SJCRH30 (cell line): ENCODE measurements at regions not wholly inside any gene's neighbourhood (a gene's known extent, or its start where the extent isn't known, plus 50 kb on each side); places are given as distances from the start of the nearest gene placed in this dataset.

Experiments
- DNase-seq, 2 experiments: peaks; one replicate each; pipeline ENCODE4 v3.0.0-alpha.2; 2015 to 2020
- H3K27ac ChIP-seq: fragments of 250-450 bp; sonication (Bioruptor Pico); 2 replicates; pipeline ENCODE4 v1.5.1; 2020; ENCODE audit warnings: mild to moderate bottlenecking, moderate library complexity
- H3K27me3 ChIP-seq: fragments of 250-450 bp; sonication (Bioruptor Pico); 2 replicates; pipeline ENCODE4 v1.5.1; 2020; ENCODE audit warnings: mild to moderate bottlenecking, moderate library complexity
- H3K36me3 ChIP-seq: fragments of 250-450 bp; sonication (Bioruptor Pico); 2 replicates; pipeline ENCODE4 v1.5.1; 2020; ENCODE audit warnings: mild to moderate bottlenecking, moderate library complexity
- H3K4me1 ChIP-seq: fragments of 250-450 bp; sonication (Bioruptor Pico); 2 replicates; pipeline ENCODE4 v1.5.1; 2020; ENCODE audit warnings: mild to moderate bottlenecking, moderate library complexity
- H3K4me3 ChIP-seq: fragments of 250-450 bp; sonication (Bioruptor Pico); 2 replicates; pipeline ENCODE4 v1.5.1; 2020; ENCODE audit warnings: mild to moderate bottlenecking, moderate library complexity
- H3K9me3 ChIP-seq: fragments of 250-450 bp; sonication (Bioruptor Pico); replicated peaks from 2 replicates; pipeline ENCODE4 v1.5.1; 2020; ENCODE audit warnings: mild to moderate bottlenecking, moderate library complexity

DNA sequence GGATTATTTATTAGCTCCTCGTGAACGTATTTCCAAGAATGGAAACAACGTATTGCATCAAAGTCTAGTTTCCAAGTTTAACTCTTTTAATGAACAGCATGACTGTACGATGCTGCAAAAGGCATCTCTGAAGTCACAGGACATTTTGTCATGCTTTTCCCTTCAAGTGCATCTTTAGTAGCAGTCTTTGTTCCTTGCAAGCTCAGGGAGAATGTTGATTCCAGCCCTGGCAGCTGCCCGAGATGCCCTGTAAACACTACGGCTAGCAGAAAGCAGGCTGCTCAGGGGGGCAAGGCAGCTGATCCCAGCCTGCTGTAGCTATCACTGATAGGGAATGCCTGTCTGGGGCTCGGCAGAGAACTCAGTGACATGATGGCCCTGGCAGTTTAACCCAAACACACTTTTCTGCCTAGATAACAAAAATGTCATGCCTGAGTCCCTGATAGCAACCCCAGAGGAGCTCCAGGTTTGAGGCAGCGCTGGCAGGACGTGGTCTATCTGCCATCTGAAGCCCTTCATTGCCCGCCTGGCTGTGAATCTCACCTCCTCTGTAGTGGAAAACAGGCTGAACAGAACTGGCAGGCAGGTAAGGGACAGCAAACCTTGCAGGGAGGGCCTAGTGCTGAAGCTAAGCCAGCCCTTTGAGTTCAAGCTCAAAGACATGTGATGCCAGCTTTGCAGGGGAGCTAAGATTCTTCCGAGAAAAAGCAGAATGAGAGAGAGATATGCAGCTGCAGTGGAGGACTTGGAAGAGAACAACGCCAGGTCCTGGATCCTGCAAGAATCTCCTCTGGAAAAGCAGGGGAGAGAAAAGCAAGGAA lies 264.6 kb downstream of the SNX10 start:
- no peak overlapping the region for H3K4me3 ChIP-seq
- no peaks in the 10 kb centered on the region for H3K36me3 ChIP-seq
- H3K27me3 ChIP-seq = no peaks in the 10 kb centered on the region; the same call in 1 of the 2 replicates
- DNase-seq = no peak
- no peaks in the 10 kb centered on the region for H3K9me3 ChIP-seq
- no peaks in the 10 kb centered on the region for H3K4me1 ChIP-seq
- no peak overlapping the region for H3K27ac ChIP-seq

DNA sequence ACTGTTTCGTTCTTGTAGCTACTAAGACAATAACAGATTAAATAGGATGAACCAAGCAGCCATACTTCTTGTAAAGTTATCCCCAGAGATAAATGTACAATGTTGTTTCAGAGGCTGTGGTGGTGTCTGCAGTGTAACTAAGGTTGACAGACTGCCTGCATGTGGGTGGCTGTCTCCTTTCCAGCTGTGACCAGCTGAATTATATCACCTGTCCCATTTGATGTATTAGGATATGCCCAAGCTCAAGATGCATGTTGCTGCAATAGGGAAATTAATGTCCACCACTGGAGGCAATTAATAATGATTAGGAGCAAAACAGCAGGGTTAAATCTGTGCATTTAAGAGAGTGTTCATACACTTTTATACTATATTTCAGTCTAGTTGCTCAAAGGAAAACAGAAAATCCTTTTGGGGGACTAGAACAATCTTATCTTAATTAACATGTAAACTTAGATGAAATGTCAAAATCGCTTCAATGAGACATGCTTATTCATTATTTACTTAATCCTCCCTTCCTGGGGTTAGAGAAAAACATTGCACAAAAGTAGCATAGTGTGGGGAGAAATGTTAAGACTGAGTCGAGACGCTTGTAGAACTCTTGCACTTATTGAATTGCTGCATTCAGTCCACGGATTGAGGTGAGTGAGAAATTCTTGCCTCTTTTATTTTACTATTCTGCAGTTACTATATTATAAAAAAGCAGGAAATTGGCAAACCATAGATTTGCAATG lies 269.0 kb downstream of the SNX10 start:
- no peaks in the 10 kb centered on the region for H3K36me3 ChIP-seq
- H3K9me3 ChIP-seq = no peaks in the 10 kb centered on the region
- H3K4me3 ChIP-seq = no peak overlapping the region
- DNase-seq = no peak
- H3K4me1 ChIP-seq = no peaks in the 10 kb centered on the region
- no peaks in the 10 kb centered on the region; the same call in 1 of the 2 replicates for H3K27me3 ChIP-seq
- no peak overlapping the region for H3K27ac ChIP-seq

DNA sequence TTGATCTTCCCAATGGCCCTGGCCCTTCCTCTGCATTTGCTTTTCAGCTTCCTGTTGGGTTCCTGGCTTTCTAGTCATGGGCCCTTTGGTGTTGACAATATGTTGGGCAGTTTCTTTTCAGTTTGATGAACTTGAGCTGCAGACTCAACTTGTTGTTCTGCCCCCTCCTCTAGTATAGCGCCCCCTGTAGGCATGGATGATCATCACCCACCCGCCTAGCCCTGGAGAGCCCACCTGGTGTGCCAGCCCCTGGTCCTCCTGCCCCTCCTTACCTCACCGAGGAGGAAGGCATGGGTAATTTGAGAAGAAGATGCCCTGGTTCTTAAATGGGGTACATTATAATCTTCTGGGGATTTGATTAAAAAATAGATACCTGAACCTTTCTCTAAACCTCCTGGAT lies 271.2 kb downstream of the SNX10 start:
- Histone ChIP-seq H3K4me1 (no peaks in the 10 kb centered on the region), H3K27ac (no peak overlapping the region), H3K4me3 (no peak overlapping the region), H3K36me3 (no peaks in the 10 kb centered on the region), H3K9me3 (no peaks in the 10 kb centered on the region), H3K27me3 (no peaks in the 10 kb centered on the region)
- DNase-seq = no peak

DNA sequence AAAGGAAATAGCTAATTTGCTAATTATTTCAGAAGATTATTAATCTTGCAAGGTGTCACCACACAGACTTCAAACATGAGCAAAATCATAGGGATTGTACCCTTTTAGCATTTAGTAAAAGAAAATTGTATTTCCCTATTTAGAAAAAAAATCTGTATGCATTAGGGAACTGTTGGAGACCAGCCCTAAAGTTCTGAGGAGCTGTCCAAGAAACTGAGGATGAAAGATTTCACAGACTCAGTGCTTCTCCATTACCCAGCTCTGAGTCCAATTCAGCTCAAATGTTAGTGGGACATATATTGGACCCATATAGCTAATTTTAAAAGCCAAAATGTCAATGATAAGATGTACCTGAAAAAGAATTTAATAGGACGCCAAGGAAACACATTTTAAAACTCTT lies 271.7 kb downstream of the SNX10 start:
- Histone ChIP-seq H3K27ac (no peak overlapping the region), H3K27me3 (no peaks in the 10 kb centered on the region), H3K4me1 (no peaks in the 10 kb centered on the region), H3K36me3 (no peaks in the 10 kb centered on the region), H3K9me3 (no peaks in the 10 kb centered on the region), H3K4me3 (no peak overlapping the region)
- no peak for DNase-seq

DNA sequence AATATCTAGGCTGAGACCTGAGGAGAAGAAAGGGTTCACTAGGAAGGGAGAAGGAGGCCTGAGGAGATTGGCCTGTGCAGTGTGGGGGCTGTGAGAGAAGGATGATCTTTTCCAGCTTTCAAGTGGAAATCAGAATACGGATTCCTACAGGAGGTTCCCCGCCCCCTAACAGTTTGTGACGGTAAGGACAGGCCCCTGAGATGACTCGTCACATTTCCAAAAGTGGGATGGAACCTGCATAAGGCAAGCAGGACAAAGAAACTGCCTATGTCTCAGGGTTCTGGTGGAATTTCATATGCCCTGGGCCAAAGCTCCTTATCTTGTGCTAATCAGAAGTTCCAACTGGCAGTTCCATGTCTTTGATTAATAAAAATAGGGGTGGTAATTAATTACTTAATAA lies 275.6 kb downstream of the SNX10 start:
- H3K4me3 ChIP-seq = no peak overlapping the region
- no peak for DNase-seq
- no peak overlapping the region for H3K27ac ChIP-seq
- no peaks in the 10 kb centered on the region for H3K4me1 ChIP-seq
- H3K27me3 ChIP-seq = no peaks in the 10 kb centered on the region
- H3K9me3 ChIP-seq = peaks cover 4% of the 10 kb centered on the region
- H3K36me3 ChIP-seq = no peaks in the 10 kb centered on the region

DNA sequence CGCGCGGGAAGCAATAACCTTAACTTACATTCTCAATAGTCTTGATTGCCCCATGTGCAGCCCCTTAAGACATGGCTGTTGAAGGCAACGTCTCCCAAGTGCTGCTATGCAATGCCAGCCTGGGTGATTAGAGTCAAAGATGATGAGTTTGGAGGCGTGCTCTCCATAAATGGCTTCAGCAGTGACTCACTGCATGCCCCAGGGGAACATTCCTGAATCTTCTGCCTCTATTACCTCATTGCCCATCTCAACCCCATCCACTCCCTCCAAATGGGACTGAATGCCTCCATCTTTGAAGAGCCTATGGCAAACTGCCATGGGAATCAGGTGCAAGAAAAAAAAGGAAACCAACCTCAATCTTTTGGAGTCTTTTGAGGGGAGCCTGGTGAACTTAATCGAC lies 282.8 kb downstream of the SNX10 start:
- DNase-seq = peak; percentile 9 to 12
- H3K4me3 ChIP-seq = no peak overlapping the region
- no peaks in the 10 kb centered on the region; the same call in 1 of the 2 replicates for H3K4me1 ChIP-seq
- no peaks in the 10 kb centered on the region for H3K36me3 ChIP-seq
- H3K27me3 ChIP-seq = no peaks in the 10 kb centered on the region; the same call in 1 of the 2 replicates
- H3K9me3 ChIP-seq = peaks cover 4% of the 10 kb centered on the region
- no peak overlapping the region for H3K27ac ChIP-seq

DNA sequence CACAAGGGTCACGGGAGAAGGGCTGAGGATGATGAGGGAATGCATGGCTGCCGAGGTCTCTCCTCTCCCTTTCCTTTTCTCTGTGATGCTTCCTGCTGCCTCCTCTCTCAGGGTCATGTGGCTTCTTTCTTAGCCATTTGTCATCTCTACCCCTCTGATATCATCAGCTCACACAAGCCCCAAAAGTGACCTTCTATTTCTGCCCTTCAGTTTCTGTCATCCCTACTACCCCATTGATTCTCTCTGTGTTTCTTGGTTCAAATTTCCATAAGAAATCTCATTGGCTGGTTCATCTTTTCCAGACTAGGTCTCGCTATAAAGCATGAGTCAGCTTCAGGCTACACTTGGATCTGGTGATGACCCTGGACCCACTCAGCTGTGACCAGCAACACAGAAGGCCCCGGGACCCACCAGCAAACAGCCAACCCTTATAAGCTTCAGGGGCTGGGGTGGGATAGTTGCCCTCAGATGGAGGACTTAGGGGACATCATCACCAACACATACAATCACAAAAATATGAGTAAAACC lies 284.3 kb downstream of the SKAP2 start:
- DNase-seq = peak in 1 of 2 experiments; percentile 40
- H3K4me1 ChIP-seq = peaks cover 14% of the 10 kb centered on the region
- no peaks in the 10 kb centered on the region for H3K36me3 ChIP-seq
- H3K27ac ChIP-seq = peak overlapping the region; percentile 47
- no peaks in the 10 kb centered on the region for H3K9me3 ChIP-seq
- no peak overlapping the region for H3K4me3 ChIP-seq
- H3K27me3 ChIP-seq = no peaks in the 10 kb centered on the region

DNA sequence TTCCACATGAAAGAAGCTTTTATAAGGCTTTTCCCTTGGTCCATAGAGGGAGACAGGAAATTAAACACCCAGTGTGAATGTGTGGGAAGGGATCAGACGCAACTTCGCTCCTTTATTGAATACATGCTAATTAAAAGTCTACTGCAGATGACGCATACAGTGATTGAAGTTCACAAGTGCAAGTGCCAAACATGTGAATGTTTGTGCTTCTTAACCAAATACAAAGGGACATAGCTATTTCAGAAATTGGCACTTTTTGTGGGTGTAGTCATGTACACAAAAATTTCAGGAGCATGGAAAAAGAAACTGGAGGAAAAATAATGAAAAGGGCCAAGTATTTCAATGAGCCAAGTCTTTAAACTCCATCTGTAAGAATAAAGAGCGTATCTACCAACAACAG lies 283.7 kb downstream of the SKAP2 start:
- peak; percentile 20 to 58 for DNase-seq
- peaks cover 14% of the 10 kb centered on the region for H3K4me1 ChIP-seq
- no peaks in the 10 kb centered on the region for H3K9me3 ChIP-seq
- H3K4me3 ChIP-seq = no peak overlapping the region; the same call in 1 of the 2 replicates
- H3K36me3 ChIP-seq = no peaks in the 10 kb centered on the region
- no peaks in the 10 kb centered on the region for H3K27me3 ChIP-seq
- H3K27ac ChIP-seq = peak overlapping the region; percentile 47

DNA sequence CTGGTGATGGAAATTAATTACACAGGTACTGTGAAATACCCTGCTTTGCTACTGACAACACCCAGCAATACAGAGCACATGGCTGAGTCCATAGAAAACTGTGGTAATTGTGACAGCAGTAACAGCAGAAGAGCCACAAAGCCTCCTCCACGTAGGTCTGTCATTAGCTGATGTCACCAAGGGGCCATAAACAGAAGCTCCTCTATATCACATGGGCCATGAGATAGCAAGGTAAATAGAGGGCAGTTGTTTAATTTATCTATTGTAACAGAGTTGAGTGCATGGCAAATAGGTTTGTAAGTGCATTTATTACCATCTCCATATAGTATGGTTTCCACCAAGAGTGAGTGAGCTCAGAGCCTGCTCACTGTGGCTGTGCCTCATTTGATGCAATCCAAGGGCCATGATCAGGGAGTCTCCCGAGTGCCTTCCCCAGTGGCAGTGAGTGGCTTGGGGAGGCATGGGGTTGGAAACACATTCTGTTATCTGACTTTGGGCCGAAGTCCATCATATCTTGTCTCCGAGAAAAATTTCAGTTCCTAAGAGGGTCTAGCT lies 281.2 kb downstream of the SKAP2 start:
- Histone ChIP-seq H3K27me3 (peaks cover 5% of the 10 kb centered on the region; the same call in 1 of the 2 replicates), H3K27ac (no peak overlapping the region), H3K9me3 (no peaks in the 10 kb centered on the region), H3K4me1 (peaks cover 14% of the 10 kb centered on the region), H3K4me3 (no peak overlapping the region), H3K36me3 (no peaks in the 10 kb centered on the region)
- DNase-seq = no peak

DNA sequence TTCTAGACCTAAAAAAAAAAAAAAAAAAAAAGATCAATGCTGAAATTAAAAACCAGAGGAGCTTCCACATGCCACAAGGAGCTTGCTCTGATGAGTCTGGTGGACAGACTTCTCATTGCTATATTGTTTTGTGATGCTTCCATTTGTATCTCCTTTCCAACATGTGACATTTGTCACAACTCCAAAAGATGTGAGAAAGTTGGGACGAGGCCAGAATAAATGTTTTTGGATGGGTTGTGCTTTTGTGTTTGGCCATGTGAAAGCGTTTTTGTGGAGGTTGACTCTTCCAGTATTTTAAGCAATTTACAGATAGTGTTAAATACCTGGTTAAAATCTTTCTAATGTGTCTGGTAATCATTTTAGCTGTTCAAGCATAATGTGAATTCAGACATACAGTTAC lies 280.1 kb downstream of the SKAP2 start:
- H3K9me3 ChIP-seq = no peaks in the 10 kb centered on the region
- H3K27ac ChIP-seq = no peak overlapping the region
- no peak overlapping the region for H3K4me3 ChIP-seq
- no peak for DNase-seq
- no peaks in the 10 kb centered on the region for H3K36me3 ChIP-seq
- peaks cover 5% of the 10 kb centered on the region; the same call in 1 of the 2 replicates for H3K27me3 ChIP-seq
- H3K4me1 ChIP-seq = peaks cover 14% of the 10 kb centered on the region

DNA sequence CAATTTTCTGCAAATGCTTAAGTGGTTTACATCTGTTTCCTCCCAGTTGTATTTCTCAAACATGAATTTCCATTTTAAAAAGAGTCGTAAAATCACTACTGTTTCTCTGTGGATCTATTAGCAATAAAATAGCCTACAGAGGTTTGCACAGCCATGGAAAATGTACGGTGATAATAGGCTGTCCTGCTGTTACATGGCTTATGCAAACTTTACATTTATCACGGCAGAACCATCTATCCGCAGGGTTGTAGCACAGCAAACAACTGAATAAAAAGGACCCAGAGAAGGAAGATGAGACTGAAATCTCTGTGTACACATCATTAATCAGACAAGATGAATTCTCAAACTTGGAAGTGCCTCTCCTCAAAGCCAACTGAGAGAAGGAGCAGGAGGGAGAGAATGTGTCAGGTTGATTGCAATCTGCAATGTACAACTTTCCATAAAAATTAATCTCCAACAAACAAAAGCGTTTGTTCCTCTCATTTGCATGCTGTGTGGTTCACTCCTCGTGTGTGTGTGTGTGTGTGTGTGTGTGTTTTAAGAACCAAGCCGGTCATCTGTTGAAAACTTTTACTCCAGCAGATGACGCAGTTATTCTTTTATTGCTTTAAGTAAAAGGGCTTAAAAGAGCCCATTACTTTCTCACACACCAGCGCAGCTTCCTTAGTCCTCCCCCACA lies 279.3 kb downstream of the SKAP2 start:
- no peaks in the 10 kb centered on the region for H3K36me3 ChIP-seq

DNA sequence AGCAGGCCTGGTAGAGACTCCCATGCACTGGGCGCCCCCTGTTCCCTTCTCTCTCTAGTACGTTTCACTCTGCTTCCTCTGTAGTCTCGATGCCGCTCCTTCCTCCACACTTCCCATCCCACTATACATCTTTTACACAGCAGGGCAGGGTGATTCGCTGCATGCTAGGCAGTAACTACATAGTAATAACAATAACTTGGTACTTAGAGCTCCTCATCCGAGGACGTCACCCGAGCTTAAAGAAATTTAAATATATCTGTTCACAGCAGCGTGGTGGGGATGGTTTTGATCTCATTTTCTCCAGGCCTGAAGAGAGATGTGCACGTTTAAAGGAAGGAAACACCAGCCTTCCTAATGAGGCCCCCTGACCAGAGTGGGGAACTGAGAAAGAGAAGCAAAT lies 276.9 kb downstream of the SKAP2 start:
- no peak for DNase-seq
- no peak overlapping the region for H3K27ac ChIP-seq
- no peaks in the 10 kb centered on the region for H3K36me3 ChIP-seq
- H3K4me3 ChIP-seq = no peak overlapping the region
- H3K4me1 ChIP-seq = no peaks in the 10 kb centered on the region
- peaks cover 8% of the 10 kb centered on the region; the same call in 1 of the 2 replicates for H3K27me3 ChIP-seq
- no peaks in the 10 kb centered on the region for H3K9me3 ChIP-seq

More for the DNA sequence above, 279.3 kb downstream of the SKAP2 start:
- DNase-seq = no peak
- peaks cover 5% of the 10 kb centered on the region; the same call in 1 of the 2 replicates for H3K27me3 ChIP-seq
- peaks cover 14% of the 10 kb centered on the region for H3K4me1 ChIP-seq
- H3K27ac ChIP-seq = no peak overlapping the region
- H3K4me3 ChIP-seq = no peak overlapping the region
- H3K9me3 ChIP-seq = no peaks in the 10 kb centered on the region

DNA sequence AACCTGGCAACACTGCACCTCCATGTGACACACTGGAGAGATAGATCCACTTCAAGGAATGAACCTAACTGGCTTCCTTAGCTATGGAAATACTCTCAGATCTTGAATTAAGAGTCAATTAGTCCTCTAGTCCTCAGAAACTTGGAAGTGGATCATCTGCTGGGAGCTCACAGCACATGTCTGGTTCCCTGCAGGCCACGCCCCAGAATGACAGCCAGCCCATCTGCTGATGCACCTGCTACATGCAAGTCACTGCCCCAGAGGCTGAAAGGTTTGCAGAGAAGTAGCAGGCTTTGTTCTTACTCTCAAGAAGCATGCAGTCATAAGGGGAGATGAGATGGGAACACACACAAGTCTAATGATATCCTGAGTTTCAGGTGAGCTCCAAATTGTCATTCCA lies 275.9 kb downstream of the SKAP2 start:
- H3K36me3 ChIP-seq = no peaks in the 10 kb centered on the region
- no peaks in the 10 kb centered on the region for H3K9me3 ChIP-seq
- no peak overlapping the region for H3K27ac ChIP-seq
- H3K27me3 ChIP-seq = peaks cover 11% of the 10 kb centered on the region; the same call in 1 of the 2 replicates
- DNase-seq = no peak
- H3K4me1 ChIP-seq = no peaks in the 10 kb centered on the region
- H3K4me3 ChIP-seq = no peak overlapping the region

DNA sequence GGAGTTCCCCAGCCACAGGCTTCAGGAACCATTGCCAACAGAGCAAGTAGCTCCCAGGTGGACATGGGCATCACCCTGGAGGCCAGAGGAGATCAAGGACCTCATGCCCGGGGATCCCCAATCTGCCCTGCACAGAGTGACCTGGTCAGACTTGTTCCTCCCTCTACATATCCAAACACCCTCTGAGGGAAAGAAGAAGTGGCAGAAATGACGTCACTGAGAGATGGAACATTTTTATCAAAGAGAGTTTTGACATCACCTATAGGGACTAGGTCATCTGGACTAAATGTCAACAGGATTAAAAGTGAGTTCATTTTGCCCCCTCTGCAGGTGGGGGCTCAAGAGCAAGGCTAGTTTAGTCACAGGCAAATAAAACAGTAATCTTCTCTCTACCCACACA lies 273.7 kb downstream of the SKAP2 start:
- H3K27ac ChIP-seq = no peak overlapping the region
- H3K4me3 ChIP-seq = no peak overlapping the region
- H3K36me3 ChIP-seq = no peaks in the 10 kb centered on the region
- H3K9me3 ChIP-seq = no peaks in the 10 kb centered on the region
- peaks cover 28% of the 10 kb centered on the region for H3K27me3 ChIP-seq
- no peak for DNase-seq
- no peaks in the 10 kb centered on the region for H3K4me1 ChIP-seq
